ENCODE measurements at regions not wholly inside any gene's neighbourhood (a gene's known extent, or its start where the extent isn't known, plus 50 kb on each side); places are given as distances from the start of the nearest gene placed in this dataset.

DNA sequence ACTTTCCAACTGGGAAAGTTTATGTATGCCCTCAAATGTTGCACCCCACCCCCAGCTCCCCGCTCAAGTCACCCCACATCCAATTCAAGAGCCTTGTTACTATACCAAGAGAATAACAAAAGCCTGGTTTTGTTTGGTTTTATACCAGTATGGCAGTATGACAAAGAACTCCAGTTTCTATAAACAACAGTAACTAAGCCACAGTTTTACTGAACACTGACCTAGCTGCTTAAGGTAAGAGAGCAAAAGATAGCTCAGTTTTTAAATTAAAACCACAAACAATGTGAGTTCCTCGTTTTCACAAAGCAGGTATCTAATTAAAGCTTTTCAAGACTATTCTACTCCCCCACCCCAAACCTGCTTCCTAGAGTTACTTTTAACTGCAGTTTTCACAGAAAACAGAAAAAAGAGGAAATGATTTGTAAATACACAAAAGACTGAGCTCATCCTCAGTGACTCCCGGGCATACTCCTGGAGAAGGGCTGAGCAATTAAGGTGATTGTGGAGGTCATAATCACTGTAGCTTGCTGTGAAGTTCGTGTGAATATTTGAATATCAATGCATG, 59.3 kb upstream of the LHX8 start:
- DNase-seq (ENCODE audit: low read depth, low spot score), result peak; percentile 71

DNA sequence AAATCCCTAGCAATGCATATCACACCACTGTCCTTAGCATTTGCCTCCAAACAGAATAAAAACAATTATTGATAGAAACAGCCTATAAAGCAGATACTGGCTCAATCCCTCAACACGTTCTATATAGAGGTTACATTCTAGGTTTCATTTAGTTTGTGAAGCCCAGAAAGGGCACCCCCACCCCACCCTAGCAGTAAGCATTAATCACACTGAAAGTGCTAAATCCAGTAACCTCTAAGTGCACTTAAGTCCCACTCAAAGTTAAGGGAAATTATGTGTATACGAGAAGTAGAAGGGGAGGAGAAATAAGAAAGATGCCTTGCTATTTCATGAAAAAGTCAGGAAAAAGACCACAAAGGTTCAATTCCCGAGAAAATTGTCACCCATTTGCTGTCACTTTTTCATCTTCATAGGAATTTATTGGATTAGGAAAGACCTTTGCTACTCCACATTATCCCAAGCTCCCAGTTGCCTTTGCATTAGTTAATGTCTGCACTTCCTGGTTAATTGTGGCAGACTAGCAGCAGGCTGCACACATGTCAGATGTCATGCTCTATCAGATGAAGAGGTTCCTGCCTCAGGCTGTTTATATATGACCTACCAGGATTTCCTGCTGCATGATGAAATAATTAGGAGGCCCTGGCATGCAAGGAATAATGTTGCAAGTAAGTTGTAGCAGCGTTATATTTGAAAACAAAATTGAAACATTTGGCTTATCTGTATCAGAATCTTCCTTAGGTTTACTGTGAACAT, 54.5 kb upstream of the LHX8 start:
- no peak overlapping the region for H3K4me3 ChIP-seq (ENCODE audit: insufficient read length, low read depth)
- H3K9ac ChIP-seq (ENCODE audit: insufficient read length, low read depth), result no peak overlapping the region
- DNase-seq (ENCODE audit: low read depth, low spot score), result no peak
- H3K36me3 ChIP-seq (ENCODE audit: insufficient read depth, insufficient read length, low read length), result no peaks in the 10 kb centered on the region
- no peak for TF ChIP-seq ZNF274 (IDR thresholded peaks at IDR 0.05; ENCODE audit: low read depth, low read length)
- no peak for TF ChIP-seq YY1 (IDR thresholded peaks at IDR 0.05; ENCODE audit: insufficient read depth, insufficient read length)
- no peak for TF ChIP-seq SUZ12 (IDR thresholded peaks at IDR 0.05; ENCODE audit: extremely low read depth, insufficient read depth, insufficient read length)
- no peaks in the 10 kb centered on the region for H3K9me3 ChIP-seq (ENCODE audit: insufficient read depth, low read length)
- no peaks in the 10 kb centered on the region for H3K4me1 ChIP-seq (ENCODE audit: insufficient read depth, insufficient read length)
- no peaks in the 10 kb centered on the region for H3K27me3 ChIP-seq (ENCODE audit: insufficient read depth, insufficient read length)

More for the DNA sequence above, 59.3 kb upstream of the LHX8 start:
- no peak overlapping the region for H3K4me3 ChIP-seq (ENCODE audit: insufficient read length, low read depth)
- H3K27me3 ChIP-seq (ENCODE audit: insufficient read depth, insufficient read length), result no peaks in the 10 kb centered on the region
- no peak overlapping the region for H3K9ac ChIP-seq (ENCODE audit: insufficient read length, low read depth)
- no peaks in the 10 kb centered on the region for H3K9me3 ChIP-seq (ENCODE audit: insufficient read depth, low read length)
- no peak for TF ChIP-seq ZNF274 (IDR thresholded peaks at IDR 0.05; ENCODE audit: low read depth, low read length)
- H3K36me3 ChIP-seq (ENCODE audit: insufficient read depth, insufficient read length, low read length), result no peaks in the 10 kb centered on the region
- H3K4me1 ChIP-seq (ENCODE audit: insufficient read depth, insufficient read length), result no peaks in the 10 kb centered on the region

GRCh38 chr1:75083223-75083622, 51.0 kb upstream of the LHX8 start:
- Histone ChIP-seq H3K4me1 (ENCODE audit: insufficient read depth, insufficient read length) (no peaks in the 10 kb centered on the region), H3K36me3 (ENCODE audit: insufficient read depth, insufficient read length, low read length) (no peaks in the 10 kb centered on the region), H3K9ac (ENCODE audit: insufficient read length, low read depth) (no peak overlapping the region), H3K4me3 (ENCODE audit: insufficient read length, low read depth) (no peak overlapping the region), H3K27me3 (ENCODE audit: insufficient read depth, insufficient read length) (no peaks in the 10 kb centered on the region), H3K9me3 (ENCODE audit: insufficient read depth, low read length) (no peaks in the 10 kb centered on the region)
- peak; percentile 57 for DNase-seq (ENCODE audit: low read depth, low spot score)
- no peak for TF ChIP-seq ZNF274 (IDR thresholded peaks at IDR 0.05; ENCODE audit: low read depth, low read length)
- no peak for TF ChIP-seq YY1 (IDR thresholded peaks at IDR 0.05; ENCODE audit: insufficient read depth, insufficient read length)
- TF ChIP-seq SUZ12 (IDR thresholded peaks at IDR 0.05; ENCODE audit: extremely low read depth, insufficient read depth, insufficient read length), result no peak

DNA sequence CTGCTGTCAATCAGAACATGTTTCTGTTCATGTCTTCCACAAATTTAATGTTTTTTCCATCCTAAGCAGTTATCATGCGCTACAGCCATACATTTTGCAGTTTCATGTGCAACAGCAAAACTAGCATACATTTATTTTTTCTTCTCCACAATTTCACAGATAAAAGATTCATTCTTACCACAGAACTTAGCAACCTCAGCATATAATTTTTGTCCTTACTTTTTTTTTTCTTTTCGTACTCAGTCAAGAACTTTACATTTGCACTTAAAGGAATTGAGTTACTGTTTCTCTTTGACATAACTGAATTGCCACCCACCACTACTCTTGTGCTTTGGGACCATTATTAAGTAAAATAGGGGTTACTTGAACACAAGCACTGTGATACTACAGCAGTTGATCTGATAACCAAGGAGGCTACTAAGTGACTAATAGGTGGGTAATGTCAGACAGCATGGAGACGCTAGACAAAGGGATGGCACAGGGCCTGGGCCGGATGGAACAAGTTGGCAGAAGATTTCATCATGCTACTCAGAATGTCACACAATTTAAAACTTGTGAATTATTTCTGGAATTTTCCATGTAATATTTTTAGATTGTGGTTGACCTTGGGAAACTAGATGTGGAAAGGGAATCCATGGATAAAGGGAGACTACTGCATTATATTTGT, 50.2 kb upstream of the LHX8 start:
- H3K9ac ChIP-seq (ENCODE audit: insufficient read length, low read depth), result no peak overlapping the region
- no peaks in the 10 kb centered on the region for H3K27me3 ChIP-seq (ENCODE audit: insufficient read depth, insufficient read length)
- H3K4me3 ChIP-seq (ENCODE audit: insufficient read length, low read depth), result no peak overlapping the region
- H3K4me1 ChIP-seq (ENCODE audit: insufficient read depth, insufficient read length), result no peaks in the 10 kb centered on the region
- H3K9me3 ChIP-seq (ENCODE audit: insufficient read depth, low read length), result no peaks in the 10 kb centered on the region
- TF ChIP-seq ZNF274 (IDR thresholded peaks at IDR 0.05; ENCODE audit: low read depth, low read length), result no peak
- DNase-seq (ENCODE audit: low read depth, low spot score), result peak; percentile 51
- no peaks in the 10 kb centered on the region for H3K36me3 ChIP-seq (ENCODE audit: insufficient read depth, insufficient read length, low read length)
